Vagina (tissue), 2 donors: ENCODE measurements at regions not wholly inside any gene's neighbourhood (a gene's known extent, or its start where the extent isn't known, plus 50 kb on each side); places are given as distances from the start of the nearest gene placed in this dataset.

ENCODE experiments used
- POLR2A ChIP-seq, 2 donors: fragments of 450-650 bp; IDR thresholded peaks; one replicate each; pipeline ENCODE4 v1.6.1; 2017; ENCODE audit warnings: antibody characterized with exemption in 2 of 2, mild to moderate bottlenecking in 2 of 2, moderate library complexity in 2 of 2
- POLR2AphosphoS5 ChIP-seq, 2 donors: sonication (generic); formaldehyde crosslinking; IDR thresholded peaks; one replicate each; pipeline ENCODE4 v1.9.0; 2017; ENCODE audit warnings: antibody characterized with exemption in 2 of 2, mild to moderate bottlenecking in 2 of 2, low read depth in 1 of 2; ENCODE audit not compliant: insufficient read depth in 1 of 2
- TF ChIP-seq, protein P1 (sequence below), 3 experiments: fragments of 450-650 bp in 2 of 3; fragments of 200-600 bp in 1 of 3; sonication (generic) in 1 of 3; IDR thresholded peaks; one replicate each; pipeline ENCODE4 v1.5.1; 2017 to 2019; ENCODE audit warnings: antibody characterized with exemption in 3 of 3, mild to moderate bottlenecking in 2 of 3, moderate library complexity in 2 of 3

DNA sequence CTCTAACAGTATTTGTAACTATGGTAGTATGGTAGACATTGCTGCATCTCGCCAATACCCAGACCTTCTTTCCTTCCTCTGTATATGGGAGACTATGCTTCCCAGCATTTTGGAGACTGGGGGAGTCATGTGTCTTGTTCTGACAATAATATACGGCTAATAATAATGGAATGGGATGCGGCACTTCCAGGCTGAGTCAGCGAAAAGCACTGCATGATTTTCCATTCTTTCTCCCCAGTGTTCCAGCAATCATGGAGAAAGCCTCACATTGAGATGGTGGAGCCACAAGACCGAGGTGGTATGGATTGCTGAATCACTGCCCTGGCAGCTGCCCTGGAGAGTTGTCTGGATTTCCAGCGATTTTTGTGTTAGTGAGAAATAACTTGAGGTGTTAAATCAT is 77.1 kb upstream of the FIBIN start:
- TF ChIP-seq, protein P1, sequence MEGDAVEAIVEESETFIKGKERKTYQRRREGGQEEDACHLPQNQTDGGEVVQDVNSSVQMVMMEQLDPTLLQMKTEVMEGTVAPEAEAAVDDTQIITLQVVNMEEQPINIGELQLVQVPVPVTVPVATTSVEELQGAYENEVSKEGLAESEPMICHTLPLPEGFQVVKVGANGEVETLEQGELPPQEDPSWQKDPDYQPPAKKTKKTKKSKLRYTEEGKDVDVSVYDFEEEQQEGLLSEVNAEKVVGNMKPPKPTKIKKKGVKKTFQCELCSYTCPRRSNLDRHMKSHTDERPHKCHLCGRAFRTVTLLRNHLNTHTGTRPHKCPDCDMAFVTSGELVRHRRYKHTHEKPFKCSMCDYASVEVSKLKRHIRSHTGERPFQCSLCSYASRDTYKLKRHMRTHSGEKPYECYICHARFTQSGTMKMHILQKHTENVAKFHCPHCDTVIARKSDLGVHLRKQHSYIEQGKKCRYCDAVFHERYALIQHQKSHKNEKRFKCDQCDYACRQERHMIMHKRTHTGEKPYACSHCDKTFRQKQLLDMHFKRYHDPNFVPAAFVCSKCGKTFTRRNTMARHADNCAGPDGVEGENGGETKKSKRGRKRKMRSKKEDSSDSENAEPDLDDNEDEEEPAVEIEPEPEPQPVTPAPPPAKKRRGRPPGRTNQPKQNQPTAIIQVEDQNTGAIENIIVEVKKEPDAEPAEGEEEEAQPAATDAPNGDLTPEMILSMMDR (IDR thresholded peaks at IDR 0.05): no peak
- TF ChIP-seq POLR2A (IDR thresholded peaks at IDR 0.05) (no peak), POLR2AphosphoS5 (IDR thresholded peaks at IDR 0.05; ENCODE audit: insufficient read depth in 1 of 2, low read depth in 1 of 2) (no peak)
